NB4 (cell line): ENCODE measurements at regions not wholly inside any gene's neighbourhood (a gene's known extent, or its start where the extent isn't known, plus 50 kb on each side); places are given as distances from the start of the nearest gene placed in this dataset.

Source experiments
- CTCF ChIP-seq: IDR thresholded peaks from one replicate; pipeline ENCODE4 v1.5.1; 2012; ENCODE audit warnings: low read depth, low read length
- MAX ChIP-seq: IDR thresholded peaks from 2 replicates; pipeline ENCODE4 v1.6.1; 2011; ENCODE audit warnings: low read depth, low read length
- MYC ChIP-seq: IDR thresholded peaks from 2 replicates; pipeline ENCODE4 v1.6.1; 2011; ENCODE audit warnings: low read depth, low read length

- no peak for TF ChIP-seq CTCF
- no peak for TF ChIP-seq MAX
- no peak for TF ChIP-seq MYC
These were observed 160.7 kb upstream of the SV2C start for GRCh38 chr5:75922480-75922879.
